A673 (cell line): ENCODE measurements at regions not wholly inside any gene's neighbourhood (a gene's known extent, or its start where the extent isn't known, plus 50 kb on each side); places are given as distances from the start of the nearest gene placed in this dataset.

Experiments
- BruUV-seq: library from RNA; stranded (reverse); fragments of 400-500 nt; replicated peaks from 2 replicates; lab custom pipeline; 2021; lab: Mats Ljungman, UMichigan
- CTCF ChIA-PET: fragments of 300-600 bp; sonication (Branson Sonifier 250); formaldehyde crosslinking; loops from one replicate; lab custom pipeline; 2022; ENCODE audit warnings: antibody characterized with exemption; lab: Charles Lee
- POLR2A ChIA-PET: fragments of 300-600 bp; sonication (Branson Sonifier 250); formaldehyde crosslinking; loops from one replicate; lab custom pipeline; 2022; ENCODE audit warnings: antibody characterized with exemption; ENCODE audit not compliant: low non-redundant PET; lab: Charles Lee
- DNase-seq: peaks from one replicate; pipeline ENCODE4 v3.0.0-alpha.2; 2015; ENCODE audit warnings: low spot score
- H3K27ac ChIP-seq: fragments of 200-600 bp; sonication (generic); 2 replicates; pipeline ENCODE4 v1.5.1; 2016; ENCODE audit warnings: mixed run types, low read depth, mild to moderate bottlenecking, mixed read lengths, antibody characterized with exemption, low read length; ENCODE audit not compliant: poor library complexity, severe bottlenecking
- H3K27me3 ChIP-seq: fragments of 200-600 bp; sonication (generic); replicated peaks from 2 replicates; pipeline ENCODE4 v1.6.1; 2017; ENCODE audit warnings: mixed run types, low read depth, mild to moderate bottlenecking, mixed read lengths, antibody characterized with exemption, low read length; ENCODE audit not compliant: insufficient read depth, poor library complexity
- H3K36me3 ChIP-seq: fragments of 200-600 bp; sonication (generic); 2 replicates; pipeline ENCODE4 v1.6.1; 2016; ENCODE audit warnings: mixed run types, mild to moderate bottlenecking, mixed read lengths, antibody characterized with exemption, low read length; ENCODE audit not compliant: insufficient read depth, poor library complexity, severe bottlenecking
- H3K4me1 ChIP-seq: fragments of 200-600 bp; sonication (generic); 2 replicates; pipeline ENCODE4 v1.6.1; 2017; ENCODE audit warnings: mixed run types, mild to moderate bottlenecking, mixed read lengths, antibody characterized with exemption, low read length; ENCODE audit not compliant: insufficient read depth, poor library complexity, severe bottlenecking
- H3K4me3 ChIP-seq: fragments of 200-600 bp; sonication (generic); 2 replicates; pipeline ENCODE4 v1.5.1; 2016; ENCODE audit warnings: low read depth, mixed run types, mild to moderate bottlenecking, mixed read lengths, low read length; ENCODE audit not compliant: poor library complexity, severe bottlenecking
- H3K9me3 ChIP-seq: fragments of 200-600 bp; sonication (generic); 2 replicates; pipeline ENCODE4 v1.6.1; 2016; ENCODE audit warnings: mixed run types, low read depth, mild to moderate bottlenecking, mixed read lengths, antibody characterized with exemption, low read length; ENCODE audit not compliant: poor library complexity, severe bottlenecking
- EZH2 ChIP-seq: fragments of 200-600 bp; sonication (generic); IDR thresholded peaks from 2 replicates; pipeline ENCODE4 v1.6.1; 2017; ENCODE audit warnings: borderline replicate concordance, low read depth, mild to moderate bottlenecking, mixed read lengths, antibody characterized with exemption, low read length; ENCODE audit not compliant: poor library complexity, severe bottlenecking
- intact Hi-C: fragments of 100-400 bp; cut with micrococcal nuclease; formaldehyde crosslinking; loops from one replicate; pipeline ENCODE4 v1.10.0; 2022; ENCODE audit not compliant: unreplicated experiment
- TF ChIP-seq, protein P1 (sequence below): fragments of 300-800, 200-600 bp; sonication (generic); conservative IDR thresholded peaks from 2 replicates; pipeline ENCODE4 v1.5.1; 2017; ENCODE audit warnings: low read depth, mild to moderate bottlenecking, antibody characterized with exemption, low read length, moderate library complexity, mixed read lengths

DNA sequence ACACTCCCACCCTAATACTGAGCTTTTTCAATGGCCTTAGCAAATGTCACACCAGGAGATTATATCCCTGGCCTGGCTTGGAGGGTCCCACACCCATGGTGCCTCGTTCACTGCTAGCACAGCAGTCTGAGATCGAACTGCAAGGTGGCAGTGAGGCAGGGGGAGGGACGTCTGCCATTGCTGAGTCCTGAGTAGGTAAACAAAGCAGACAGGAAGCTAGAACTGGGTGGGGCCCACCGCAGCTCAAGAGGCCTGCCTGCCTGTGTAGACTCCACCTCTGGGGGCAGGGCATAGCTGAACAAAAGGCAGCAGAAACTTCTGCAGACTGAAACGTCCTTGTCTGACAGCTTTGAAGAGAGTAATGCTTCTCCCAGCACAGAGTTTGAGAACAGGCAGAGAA lies 338.9 kb upstream of the MBL2 start:
- ChIA-PET POLR2A (interaction anchor here (0.6 kb wide), 1 partner anchor 305 kb away, joined by 4 read pairs; no protein-coding TSS in a partner anchor), CTCF (no interaction called here)
- Histone ChIP-seq H3K36me3 (no peaks in the 10 kb centered on the region), H3K9me3 (no peaks in the 10 kb centered on the region), H3K4me3 (no peak overlapping the region), H3K4me1 (no peaks in the 10 kb centered on the region), H3K27ac (no peak overlapping the region), H3K27me3 (no peaks in the 10 kb centered on the region)
- TF ChIP-seq EZH2: no peak
- TF ChIP-seq, protein P1, sequence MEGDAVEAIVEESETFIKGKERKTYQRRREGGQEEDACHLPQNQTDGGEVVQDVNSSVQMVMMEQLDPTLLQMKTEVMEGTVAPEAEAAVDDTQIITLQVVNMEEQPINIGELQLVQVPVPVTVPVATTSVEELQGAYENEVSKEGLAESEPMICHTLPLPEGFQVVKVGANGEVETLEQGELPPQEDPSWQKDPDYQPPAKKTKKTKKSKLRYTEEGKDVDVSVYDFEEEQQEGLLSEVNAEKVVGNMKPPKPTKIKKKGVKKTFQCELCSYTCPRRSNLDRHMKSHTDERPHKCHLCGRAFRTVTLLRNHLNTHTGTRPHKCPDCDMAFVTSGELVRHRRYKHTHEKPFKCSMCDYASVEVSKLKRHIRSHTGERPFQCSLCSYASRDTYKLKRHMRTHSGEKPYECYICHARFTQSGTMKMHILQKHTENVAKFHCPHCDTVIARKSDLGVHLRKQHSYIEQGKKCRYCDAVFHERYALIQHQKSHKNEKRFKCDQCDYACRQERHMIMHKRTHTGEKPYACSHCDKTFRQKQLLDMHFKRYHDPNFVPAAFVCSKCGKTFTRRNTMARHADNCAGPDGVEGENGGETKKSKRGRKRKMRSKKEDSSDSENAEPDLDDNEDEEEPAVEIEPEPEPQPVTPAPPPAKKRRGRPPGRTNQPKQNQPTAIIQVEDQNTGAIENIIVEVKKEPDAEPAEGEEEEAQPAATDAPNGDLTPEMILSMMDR: no peak
- BruUV-seq: no TSS peak
- DNase-seq: no peak
- intact Hi-C loops: no loop called here

DNA sequence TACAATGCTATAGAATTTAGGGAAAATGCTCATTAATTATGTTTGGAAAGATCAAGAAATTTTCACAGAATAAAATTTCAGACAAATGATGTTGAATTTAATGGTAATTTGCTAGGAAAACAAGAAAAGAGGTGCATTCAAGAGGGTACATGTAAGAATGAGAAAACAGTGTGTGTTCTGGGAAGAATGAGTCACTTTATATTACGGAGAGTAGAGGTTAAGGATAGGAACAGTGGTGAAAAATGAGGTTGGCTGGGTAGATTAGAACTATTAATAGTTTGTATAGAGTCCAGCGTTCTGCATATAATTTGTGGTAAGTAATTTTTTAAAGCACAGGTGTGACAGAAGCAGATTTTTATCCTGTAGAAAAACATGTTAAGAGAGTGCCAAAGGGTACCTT lies 336.7 kb upstream of the MBL2 start:
- Histone ChIP-seq H3K4me3 (no peak overlapping the region), H3K9me3 (no peaks in the 10 kb centered on the region), H3K4me1 (no peaks in the 10 kb centered on the region), H3K27me3 (no peaks in the 10 kb centered on the region), H3K27ac (no peak overlapping the region), H3K36me3 (no peaks in the 10 kb centered on the region)
- POLR2A ChIA-PET: no interaction called here
- no peak for DNase-seq
- no peak for TF ChIP-seq EZH2
- CTCF ChIA-PET: no interaction called here
- BruUV-seq: no TSS peak
- intact Hi-C loops: no loop called here

DNA sequence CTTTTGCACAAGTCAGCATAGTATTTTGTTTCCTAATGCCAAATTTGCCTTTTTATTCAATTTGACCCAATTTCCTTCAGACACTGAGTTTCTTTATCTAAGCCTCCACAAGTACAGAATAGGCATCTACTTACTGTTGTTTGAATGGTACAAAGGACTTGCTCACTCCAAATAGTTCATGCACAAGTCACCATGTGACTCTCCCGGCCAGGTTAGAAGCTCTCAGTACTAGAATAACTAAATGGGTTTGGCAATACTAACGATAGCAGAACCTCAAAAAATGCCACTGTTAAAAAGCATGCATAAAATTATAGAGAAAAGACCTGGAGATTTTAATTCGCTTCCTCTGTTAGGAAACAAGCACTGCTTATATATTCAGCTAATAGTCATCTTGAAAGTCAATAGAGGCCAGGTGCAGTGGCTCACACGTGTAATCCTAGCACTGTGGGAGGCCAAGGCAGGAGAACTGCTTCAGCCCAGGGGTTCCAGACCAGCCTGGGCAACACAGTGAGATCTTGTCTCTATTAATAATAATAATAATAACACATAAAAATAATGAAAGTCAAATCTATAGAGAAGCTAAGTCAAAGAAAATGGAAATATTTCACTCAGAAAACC lies 335.8 kb upstream of the MBL2 start:
- POLR2A ChIA-PET: no interaction called here
- Histone ChIP-seq H3K27me3 (no peaks in the 10 kb centered on the region), H3K36me3 (no peaks in the 10 kb centered on the region), H3K27ac (no peak overlapping the region), H3K4me3 (no peak overlapping the region), H3K4me1 (no peaks in the 10 kb centered on the region), H3K9me3 (no peaks in the 10 kb centered on the region)
- DNase-seq: no peak
- TF ChIP-seq, protein P1: no peak
- TF ChIP-seq EZH2: no peak
- CTCF ChIA-PET: no interaction called here
- no TSS peak for BruUV-seq
- intact Hi-C loops: no loop called here

DNA sequence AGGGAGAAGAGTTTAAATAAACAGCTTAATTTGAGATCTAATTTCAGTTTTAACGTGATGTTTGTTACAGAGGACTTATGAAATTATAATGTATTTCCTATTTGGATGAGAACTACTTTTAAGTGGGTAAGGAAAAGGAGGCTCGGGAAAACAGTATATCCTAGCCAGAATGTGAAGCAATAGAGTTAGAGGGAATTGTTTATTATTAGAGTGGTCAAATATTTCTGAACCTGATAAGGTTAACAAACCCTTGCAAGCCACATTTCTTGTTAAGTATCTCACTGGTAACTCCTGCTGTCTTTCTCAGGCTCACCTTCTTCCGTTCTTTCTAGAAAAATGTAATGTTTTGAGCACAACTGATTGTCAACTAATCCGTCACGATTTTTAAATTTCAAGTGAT lies 335.1 kb upstream of the MBL2 start:
- no peak for DNase-seq
- no peak overlapping the region for H3K4me3 ChIP-seq
- no peaks in the 10 kb centered on the region for H3K36me3 ChIP-seq
- intact Hi-C loops: no loop called here
- no peaks in the 10 kb centered on the region for H3K9me3 ChIP-seq
- no peak overlapping the region for H3K27ac ChIP-seq
- ChIA-PET POLR2A (no interaction called here), CTCF (no interaction called here)
- no peaks in the 10 kb centered on the region for H3K4me1 ChIP-seq
- TF ChIP-seq EZH2: no peak
- TF ChIP-seq, protein P1: no peak
- H3K27me3 ChIP-seq: no peaks in the 10 kb centered on the region
- BruUV-seq: no TSS peak
